HT-29 (cell line): ENCODE measurements at regions not wholly inside any gene's neighbourhood (a gene's known extent, or its start where the extent isn't known, plus 50 kb on each side); places are given as distances from the start of the nearest gene placed in this dataset.
"Not testable (repeated sequence)": the region's sequence is repeated elsewhere in the genome, so short reads cannot be mapped to it uniquely, and the experiment has no call there.

Source experiments
- DNase-seq: peaks from one replicate; pipeline ENCODE4 v3.0.0-alpha.2; 2015; ENCODE audit warnings: low spot score

DNA sequence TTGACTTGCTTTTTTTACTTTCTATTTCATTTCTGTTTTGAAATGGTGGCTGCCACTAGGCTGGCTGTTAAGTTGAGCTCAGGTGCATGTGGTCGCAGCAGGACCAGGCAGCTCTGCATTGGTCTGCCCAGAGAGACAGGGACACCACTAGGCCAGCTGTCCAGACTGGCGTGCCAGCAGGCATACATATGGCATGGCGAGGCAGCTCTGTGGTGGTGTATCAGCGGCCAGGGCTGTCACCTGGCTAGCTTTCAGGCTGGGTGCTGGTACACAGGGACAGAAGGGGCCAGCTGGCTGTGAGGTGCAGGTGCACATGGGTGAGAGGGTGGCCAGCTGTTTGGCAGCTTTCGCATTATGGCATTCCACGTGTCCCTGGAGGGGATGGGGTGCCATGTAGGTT, 654.0 kb upstream of the ACO1 start:
- DNase-seq: no peak

DNA sequence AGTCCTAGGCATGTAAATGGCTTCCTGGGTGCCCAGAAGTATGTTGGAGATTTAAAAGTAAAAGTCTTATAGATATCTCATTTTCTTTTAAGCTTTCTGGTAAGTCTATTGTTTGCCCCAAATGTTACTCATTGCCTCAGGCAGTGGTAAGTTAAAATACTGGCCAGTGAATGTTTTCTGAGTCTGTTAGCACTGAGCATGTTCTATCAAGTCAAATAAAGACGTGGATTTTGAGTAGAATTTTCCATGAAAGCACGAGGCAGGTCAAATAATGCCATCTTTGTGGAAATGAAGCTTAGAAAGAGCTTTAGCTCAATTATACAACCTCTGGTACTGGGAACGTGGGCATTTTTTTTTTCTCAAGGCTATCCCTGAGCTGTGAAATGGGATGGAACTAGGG, 651.3 kb upstream of the ACO1 start:
- DNase-seq: no peak

DNA sequence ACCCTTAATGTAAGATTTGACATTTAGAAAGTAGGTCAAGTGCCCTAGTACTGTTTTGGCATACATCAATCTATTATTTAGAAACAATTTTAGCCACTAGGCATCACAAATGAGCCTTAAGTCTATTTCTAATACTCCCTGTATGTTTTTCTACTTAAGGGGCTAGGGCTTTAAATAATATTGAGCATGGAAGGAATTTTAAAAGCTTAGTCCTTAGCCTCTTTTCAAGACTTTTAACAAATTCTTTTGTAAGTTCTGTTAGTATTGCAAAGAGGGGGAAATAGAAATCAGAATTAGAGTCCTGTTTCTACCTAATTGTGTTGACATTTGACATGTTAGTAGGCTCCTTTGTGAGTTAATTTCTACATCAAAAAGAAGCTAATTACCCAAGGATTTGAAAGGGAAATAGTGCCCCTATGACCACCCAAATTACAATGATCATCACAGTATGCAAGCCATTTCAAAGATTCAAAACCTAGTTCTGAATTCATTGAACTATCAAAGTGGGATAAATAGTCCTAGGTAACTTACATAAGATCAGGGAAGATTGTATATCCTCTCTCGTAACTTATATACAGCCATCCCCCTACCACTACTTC, 647.8 kb upstream of the ACO1 start:
- DNase-seq: no peak

DNA sequence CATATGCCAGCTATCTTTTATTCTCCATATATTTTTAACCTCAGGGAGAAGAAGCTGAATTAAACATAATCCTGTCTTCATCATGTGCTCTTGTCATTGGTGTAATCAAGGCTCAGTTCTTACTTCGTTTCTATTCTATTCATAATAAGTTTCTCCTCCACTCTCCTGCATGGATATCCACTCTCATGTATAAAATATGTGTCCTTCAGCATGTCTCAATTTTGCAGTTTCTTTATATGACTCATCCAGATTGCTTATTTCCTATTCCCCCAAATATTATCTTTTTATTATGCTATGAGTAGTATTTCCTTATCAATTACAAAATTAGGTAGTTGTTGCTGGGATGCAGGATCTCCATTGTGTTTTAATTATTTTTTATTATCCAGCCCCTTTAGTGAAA, 643.7 kb upstream of the ACO1 start:
- DNase-seq: no peak

DNA sequence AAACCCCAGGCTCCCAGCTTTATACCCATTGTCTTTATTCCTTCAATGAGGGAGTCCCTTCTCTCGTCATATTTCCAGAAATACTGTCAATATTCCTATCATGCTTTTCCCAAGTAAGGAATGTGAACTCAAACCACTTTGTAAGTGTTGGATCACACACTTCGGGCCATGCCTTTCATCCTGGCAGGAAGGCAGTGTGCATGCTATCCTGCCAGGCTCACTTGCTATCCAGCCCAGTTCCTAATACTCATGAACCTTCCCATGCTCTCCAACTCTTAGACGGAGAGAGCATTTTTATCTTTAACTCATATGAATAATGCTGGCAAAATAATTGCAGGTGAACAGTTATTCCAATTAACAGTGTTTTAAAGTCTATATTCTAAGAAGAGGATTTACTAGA, 639.9 kb upstream of the ACO1 start:
- DNase-seq: no peak

DNA sequence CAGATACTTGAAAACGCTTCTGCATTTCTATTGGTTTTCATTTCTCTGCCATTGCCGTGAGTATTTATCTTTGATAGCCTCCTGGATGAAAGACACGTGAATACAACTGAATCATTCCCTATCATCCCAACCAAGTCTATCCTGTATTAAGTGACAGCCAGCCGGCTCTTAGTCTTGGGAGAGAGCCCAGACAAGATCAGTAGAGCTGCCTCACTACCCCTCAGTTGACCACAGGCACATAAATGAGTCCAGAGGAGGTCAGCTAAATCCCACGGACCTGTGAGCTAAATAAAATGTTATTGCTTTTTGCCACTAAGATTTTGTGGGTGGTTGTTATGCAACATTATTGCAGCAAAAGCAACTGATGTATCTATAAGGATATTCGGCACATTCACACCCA, 639.0 kb upstream of the ACO1 start:
- no peak for DNase-seq

DNA sequence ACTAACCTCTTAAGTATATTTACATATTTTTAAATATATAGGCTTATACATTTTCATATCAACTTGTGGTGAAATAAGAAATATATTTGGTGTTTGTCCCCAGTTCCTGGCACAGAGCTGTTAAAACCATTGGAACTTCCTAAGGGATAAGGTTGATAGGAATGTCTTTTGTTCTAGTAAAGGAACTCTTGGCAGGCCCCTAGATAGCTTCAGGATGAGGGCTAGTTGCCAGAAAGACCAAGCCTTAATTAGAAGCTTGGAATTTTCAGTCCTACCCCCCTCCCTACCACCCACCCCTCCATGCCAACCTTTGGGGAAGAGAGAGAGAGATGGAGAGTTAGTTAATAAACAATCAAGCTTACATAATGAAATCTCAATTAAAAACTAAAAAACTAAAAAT, 638.6 kb upstream of the ACO1 start:
- DNase-seq: no peak

DNA sequence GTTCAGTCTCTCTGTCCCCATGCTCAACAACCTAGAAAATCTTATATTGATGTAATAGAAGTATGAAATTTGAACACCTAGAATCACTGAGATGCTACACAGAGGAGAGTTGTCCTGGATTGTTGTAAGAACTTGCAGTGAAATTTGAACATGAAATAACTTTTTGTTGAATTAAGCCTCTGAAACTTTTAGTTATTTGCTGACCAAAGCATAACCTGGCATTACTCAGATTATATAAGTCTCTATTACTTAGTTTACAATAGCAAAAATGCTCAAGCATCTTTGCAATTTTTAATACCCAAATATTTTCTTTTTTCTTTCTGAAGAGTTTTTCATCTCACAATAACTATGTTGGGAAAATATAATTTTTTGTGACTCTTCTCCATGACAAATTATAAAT, 630.7 kb upstream of the ACO1 start:
- DNase-seq: no peak

DNA sequence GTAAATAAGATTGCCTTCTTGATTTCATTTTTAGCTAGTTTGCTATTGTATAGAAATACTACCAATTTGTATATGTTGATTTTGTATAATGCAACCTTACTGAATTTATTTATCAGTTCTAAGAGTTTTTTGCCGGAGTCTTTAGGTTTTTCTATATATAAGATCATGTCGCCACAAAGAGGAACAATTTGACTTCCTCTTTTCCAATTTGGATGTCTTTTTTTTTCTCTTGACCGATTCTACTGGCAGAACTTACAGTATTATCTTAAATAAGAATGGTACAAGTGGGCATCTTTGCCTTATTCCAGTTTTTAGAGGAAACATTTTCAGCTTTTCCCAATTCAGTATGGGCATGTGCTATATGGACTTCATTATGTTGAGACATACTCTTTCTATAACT, 624.7 kb upstream of the ACO1 start:
- no peak for DNase-seq

DNA sequence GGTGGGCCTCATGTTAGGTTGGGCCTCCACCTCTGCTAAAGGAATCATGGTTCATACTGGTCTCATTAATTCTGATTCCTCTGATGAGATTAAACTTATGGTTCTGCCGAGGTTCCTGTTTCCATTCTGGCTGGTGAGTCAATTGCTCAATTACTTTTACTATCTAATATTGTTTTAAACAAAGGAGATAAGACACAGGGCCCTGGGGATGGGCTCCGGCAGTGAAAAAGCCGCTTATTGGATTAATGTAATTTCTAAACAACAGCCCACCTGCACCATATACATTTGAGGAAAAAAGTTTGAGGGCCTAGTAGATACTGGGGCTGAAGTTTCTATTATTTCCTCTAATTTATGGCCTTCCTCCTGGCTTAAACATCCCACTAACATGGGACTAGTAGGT, 610.4 kb upstream of the ACO1 start:
- not testable (repeated sequence) for DNase-seq

DNA sequence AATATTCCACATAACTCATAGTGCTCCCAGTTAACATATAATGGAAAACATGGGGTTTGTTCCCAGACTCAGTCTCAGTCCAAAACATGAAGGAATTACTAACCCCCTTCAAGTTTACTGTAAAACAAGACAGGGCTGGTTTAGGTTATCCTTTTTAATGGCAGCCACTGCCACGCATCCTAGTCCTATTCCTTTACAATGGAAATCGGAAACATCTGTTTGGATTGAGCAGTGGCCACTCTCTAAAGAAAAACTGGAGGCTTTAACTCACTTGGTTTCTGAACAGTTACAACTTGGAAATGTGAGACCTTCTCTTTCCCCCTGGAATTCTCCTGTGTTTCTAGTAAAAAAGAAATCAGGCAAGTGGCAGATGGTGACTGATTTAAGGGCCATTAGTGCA, 609.9 kb upstream of the ACO1 start:
- no peak for DNase-seq

DNA sequence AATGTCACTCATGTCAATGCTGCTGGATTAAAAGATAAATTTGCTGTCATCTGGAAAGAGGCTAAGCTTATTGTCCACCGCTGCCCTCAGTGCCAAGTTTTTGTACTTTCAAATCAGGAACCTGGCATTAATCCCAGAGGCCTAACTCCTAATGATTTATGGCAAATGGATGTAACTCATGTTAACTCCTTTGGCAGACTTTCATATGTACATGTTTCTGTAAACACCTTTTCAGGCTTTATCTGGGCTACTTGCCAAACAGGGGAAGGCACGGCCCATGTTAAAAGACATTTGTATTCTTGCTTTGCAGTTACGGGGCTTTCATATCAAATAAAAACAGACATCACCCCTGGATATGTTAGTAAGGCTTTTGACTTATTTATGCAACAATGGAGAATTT, 608.0 kb upstream of the ACO1 start:
- peak; percentile 45 for DNase-seq

DNA sequence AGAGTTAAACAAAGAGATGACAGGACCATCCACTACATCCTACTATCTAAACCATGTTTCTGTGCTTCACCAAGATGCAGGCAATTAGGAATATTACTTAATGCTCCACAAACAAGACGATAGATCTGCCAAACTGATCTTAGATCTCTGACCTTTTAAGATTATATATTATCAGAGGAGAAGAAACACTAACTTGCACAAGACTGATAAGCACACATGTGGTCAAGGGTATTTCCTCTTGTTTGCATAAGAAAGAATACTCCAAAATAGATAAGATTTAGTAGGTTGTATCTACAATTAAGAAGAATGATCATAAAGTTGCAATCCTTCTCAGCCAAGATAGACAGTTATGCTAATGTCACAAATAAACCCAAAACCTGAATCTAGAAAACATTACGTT, 601.0 kb upstream of the ACO1 start:
- no peak for DNase-seq

DNA sequence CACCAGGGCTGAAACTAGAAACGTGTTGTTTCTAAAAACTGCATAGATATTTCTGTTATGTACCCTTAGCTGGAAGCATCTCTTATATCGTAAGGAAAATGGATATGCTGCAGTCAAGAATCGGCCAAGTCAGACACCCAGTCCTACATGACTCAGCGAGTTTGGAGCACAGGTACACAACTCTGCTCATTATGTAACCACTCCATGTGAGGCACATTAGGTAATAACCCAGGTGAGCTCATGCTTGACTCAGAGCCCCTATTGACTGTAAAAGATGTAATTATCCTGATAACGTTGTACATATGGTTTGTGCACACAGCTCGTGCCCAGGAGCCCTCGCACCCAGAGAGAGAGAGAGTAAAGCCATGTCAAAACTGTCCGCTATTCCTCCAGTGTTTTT, 593.7 kb upstream of the ACO1 start:
- no peak for DNase-seq

DNA sequence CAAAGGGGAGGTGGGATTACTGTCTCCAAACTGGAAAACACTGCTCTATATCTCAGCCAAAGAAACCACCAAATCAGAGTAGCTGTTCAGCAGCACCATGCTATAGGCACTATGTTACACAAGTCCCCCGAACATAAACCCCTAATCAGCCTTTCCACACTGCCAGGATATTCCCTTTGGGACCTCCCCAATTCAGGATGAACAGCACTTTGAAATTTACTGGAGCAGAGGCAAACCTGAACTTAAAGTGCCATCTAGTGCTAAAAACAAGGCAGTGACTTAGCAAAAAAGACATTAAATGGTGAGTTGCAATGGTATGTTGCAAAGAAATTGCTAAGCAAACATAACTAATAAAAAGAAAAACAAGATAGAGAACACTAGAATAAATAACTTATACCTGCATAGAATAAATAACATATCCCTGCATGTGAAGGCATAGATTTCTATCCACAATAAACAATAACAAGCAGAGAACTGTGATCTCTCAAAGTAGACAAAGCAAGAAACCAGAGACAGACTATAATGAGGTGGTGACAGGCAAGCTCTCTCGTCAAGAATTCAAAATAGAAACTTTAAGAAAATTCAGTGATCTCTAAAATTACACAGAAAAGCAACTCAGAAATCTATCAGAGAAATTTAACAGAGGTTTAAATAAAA, 584.4 kb upstream of the ACO1 start:
- peak; percentile 53 for DNase-seq

DNA sequence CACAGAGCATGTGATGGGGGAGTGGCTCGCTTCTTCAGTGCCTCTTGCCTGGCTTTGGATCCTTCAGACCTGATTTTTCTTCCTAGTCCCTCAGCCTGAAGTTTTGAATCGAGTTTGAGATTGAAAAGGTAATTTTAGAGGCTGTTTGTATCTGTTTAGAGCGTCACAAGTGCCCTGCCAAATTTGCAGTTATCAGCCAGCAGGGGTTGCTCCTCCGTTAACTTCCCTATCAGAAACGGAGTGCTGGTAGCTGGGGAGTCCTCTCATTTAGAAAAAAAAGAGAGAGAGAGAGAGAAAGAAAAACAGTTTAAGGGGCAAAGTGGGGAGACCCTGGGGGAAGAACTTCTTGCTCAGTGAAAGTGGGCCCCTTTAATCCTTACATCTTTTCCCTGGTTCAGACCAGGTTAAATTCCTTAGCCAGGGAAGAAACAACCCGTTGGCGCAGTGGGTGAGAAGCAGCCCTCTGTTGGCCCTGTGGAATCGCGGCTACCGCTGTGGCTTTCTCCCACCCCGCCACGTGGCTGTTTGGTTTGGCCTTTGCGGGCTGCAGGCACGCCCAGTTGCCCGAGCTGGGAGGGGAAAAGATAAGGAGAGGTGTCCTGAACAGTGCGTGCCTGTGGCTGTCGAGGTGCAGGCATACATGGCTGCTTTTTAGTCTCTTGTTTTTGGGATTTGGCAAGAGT, 576.7 kb upstream of the ACO1 start:
- DNase-seq: no peak

DNA sequence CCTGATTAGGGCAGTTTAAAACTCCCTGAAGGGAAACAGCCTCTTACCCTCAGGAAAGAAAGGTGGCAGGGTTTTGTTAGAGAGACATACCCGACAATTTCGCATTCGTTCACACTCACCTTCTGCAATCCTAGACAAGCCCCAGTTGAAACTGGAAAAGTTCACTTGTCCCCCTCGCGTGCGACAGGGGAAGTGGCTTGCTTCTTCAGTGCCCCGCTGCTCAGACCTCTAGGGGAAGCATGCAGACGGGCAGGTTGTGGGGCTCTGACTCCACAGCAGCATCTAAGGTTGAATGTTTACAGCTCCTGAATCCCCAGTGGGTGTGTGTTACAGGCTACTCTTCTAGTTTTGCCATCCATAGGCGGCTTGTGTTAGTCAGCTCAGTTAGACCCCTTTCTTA, 575.7 kb upstream of the ACO1 start:
- DNase-seq: no peak

DNA sequence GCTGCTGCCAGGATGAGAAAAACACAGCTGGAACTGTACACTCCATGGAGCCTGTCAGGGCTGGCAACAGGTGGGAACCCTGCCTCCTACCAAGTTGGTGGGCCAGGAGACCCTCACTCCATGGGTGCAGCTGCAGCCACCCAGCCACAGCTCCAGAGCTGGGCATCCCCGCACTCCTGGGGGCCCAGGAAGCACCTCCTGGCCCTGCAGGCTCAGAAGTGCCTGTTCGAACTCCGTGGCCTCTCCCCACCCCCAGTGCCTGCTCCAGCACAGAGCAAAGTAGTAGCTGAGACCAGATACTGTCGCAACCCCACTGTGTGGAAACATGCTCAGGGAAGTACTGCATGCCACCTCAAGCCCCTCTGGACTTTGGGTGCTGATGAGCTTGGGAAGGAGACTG, 564.0 kb upstream of the ACO1 start:
- DNase-seq: no peak

DNA sequence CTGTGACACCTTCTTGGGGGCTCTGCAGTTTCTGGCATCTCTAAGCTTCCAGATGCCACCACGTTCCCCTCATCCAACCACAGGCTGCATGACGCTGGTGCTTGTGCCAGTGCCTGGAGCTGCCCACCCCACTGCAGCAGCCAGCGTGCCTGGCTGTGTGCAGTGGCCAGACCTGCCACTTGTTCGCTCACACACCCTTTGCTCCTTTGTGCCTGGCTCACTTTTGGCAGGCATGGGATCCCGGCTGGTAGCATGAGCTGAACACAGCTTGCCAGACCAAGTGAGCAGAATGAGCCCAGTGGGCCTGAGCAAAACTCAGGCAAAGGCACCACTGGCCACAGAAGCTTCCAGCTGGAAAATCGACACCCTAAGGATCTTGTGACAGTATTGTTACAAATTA, 562.9 kb upstream of the ACO1 start:
- DNase-seq: no peak

DNA sequence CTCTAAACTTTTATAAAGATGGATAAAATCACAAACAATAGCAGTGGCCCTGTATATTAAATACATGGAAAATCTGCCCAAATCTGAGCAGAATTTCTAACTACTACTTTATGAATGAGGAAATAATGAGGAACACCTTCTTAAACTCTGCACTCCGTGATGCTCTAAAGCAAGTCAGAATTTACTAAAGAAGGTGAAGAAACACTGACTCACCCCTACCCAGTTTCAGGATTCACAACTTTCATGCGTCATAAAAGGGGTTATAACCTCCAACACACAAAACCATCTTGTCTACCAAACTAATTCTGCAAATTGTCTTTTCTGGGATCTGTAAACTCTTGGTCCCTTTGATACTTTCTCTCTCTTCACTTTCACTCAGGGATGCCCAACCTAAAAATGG, 561.1 kb upstream of the ACO1 start:
- no peak for DNase-seq

DNA sequence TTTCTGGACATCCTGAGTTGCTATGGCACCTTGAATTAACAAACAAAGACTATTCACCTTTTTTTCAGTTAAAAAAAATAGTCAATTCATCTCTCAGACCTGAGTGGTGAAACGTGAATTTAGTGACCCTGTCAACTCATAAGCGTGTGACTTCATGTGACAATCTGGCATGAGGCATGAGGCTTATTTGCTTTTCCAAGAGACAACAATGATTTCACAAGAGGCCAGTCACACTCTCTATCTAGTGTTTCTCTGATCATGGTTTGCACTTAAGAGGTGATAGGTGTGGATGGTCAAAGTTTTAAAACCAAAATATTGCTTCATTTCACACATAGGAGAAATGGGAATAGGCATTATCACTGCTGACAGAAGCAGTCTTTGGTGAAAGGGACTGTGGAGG, 559.6 kb upstream of the ACO1 start:
- no peak for DNase-seq

DNA sequence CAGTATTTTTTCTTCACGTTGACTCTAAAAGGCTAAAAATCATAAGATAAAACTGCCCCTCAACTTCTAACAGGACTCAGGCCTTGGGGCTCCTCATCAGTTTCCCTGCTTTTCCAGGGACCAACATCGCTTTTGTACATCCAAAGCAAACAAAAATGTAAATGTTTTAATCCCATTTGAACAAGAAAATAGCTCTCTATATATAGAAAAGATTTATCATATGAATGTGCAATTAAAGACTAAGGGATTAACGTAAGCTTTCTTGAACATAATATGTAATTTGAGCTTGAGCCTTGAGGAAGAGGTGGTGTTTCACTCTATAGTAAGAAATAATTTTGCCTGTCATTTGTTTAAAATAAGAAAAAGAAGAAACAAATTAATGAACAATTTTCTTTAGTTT, 547.2 kb upstream of the ACO1 start:
- DNase-seq: no peak

DNA sequence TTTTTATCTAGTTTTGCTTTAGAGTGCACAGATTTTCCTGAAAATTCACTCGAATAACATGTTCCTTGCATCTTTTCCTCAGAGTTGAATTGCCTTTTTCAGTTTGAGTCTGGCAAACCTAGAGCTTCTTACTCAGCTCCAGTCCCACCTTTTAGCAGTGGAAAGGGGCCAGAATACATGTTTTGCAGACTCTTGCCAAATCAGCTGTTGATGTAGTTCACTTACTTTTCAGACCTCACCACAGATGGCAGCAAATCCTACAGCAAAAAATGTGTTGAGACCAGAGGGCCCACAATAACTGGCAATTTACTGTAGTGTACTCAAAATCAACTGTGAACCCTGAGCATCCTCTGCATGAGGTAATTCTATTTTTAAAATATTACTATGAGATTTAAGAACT, 545.2 kb upstream of the ACO1 start:
- peak; percentile 5 for DNase-seq

DNA sequence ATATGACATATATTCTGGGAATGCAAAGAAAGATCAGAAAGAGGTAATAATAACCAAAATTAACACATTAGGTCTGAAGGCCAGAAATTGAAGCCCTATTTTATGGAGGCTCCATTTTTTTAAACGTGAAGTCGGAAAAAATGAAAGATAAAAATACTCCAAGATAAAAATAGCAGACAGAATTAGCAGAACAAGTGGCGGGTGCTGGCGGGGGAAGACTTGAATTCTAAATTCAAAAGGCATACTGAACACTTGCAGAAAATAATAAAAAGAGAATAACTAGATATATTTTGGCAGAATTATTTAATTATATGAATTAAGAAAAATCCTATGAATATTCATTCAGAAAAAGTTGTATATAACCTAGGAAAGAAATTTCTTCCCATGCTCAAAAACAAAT, 543.7 kb upstream of the ACO1 start:
- DNase-seq: no peak
